GM21390 (cell line): ENCODE measurements at regions not wholly inside any gene's neighbourhood (a gene's known extent, or its start where the extent isn't known, plus 50 kb on each side); places are given as distances from the start of the nearest gene placed in this dataset.
A peak's percentile ranks its signal among the peaks of the same experiment; 100 is the strongest.

Source experiments
- ATAC-seq: cut with Tn5 transposase; IDR thresholded peaks from one replicate; pipeline ENCODE4 v1.9.1; 2021; ENCODE audit not compliant: unreplicated experiment

DNA sequence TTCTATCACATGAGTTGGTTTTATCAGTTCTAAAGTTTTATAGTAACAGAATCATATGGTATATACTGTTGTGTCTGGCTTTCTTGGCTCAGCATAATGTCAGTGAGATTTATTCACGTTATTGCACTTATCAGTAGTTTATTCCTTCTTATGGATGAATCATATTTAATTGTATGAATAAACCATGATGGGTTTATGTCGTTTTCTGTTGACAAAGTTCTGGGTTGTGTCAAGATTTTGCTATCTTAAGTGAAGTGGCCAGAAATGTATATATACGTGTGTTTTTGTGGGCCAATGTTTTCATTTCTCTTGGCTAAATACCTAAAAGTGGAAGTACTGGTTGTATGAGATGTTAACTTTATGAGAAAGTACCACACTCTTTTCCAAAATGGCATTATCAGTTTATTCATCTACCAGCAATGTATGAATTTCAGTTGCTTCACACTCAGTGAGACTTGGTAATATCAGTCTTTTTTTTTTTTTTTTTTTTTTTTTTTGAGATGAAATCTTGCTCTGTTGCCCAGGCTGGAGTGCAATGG lies 112.4 kb upstream of the DCBLD2 start:
- no peak for ATAC-seq

- no peak for ATAC-seq
These were observed 111.6 kb upstream of the DCBLD2 start for GRCh38 chr3:99013077-99013476.

DNA sequence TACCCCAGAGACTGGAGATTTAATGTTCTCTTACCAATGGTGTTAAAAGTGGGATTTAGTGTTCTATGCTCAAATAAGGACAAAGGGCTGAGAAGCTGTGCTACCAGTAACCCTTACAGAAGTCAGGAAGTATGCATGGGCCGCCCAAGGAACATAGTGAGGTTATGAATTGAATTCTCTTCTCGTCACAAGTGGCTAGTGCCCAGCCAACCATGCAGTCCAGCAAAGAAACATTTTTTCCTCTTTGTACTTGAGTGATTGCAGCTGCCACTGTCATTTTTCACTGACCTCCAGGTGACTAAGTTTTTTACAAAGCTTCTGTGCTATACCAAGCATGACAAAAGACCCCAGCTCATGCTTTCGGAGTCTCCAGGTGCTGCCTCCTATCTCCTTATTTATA lies 110.6 kb upstream of the DCBLD2 start:
- peak; percentile 94 for ATAC-seq

- no peak for ATAC-seq
These were observed 108.4 kb upstream of the DCBLD2 start for GRCh38 chr3:99009851-99010250.

DNA sequence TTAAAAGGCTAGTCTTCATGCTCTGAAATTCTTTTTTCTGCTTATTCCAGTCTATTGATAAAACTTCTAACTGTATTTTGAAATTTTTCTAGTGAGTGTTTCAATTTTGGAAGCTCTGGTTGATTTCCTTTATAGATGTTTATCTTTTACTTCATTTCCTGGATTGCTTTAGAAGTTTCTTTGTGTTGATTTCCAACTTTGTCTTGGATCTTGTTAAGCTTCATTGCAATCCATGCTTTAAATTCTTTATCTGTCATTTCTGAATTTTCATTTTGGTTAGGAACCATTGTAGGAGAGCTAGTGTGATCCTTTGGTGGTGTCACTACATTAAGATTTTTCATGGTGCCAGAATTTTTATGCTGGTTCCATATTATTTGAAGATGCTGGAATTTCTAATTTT lies 105.2 kb upstream of the DCBLD2 start:
- ATAC-seq, result no peak

DNA sequence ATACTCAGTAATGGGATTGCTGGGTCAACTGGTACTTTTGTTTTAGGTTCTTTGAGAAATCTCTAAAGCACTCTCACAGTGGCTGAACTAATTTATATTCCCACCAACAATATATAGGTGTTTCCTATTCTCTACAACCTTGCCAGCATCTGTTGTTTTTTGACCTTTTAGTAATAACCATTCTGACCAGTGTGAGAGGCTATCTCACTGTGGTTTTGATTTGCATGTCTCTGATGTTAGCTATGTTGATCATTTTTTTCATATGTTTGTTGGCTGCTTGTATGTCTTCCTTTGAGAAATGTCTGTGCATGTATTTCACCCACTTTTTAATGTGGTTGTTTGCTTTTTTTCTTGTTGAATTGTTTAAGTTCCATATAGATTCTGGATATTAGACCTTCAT lies 98.2 kb upstream of the DCBLD2 start:
- no peak for ATAC-seq

- no peak for ATAC-seq
These were observed 92.8 kb upstream of the DCBLD2 start for GRCh38 chr3:98994128-98994762.

DNA sequence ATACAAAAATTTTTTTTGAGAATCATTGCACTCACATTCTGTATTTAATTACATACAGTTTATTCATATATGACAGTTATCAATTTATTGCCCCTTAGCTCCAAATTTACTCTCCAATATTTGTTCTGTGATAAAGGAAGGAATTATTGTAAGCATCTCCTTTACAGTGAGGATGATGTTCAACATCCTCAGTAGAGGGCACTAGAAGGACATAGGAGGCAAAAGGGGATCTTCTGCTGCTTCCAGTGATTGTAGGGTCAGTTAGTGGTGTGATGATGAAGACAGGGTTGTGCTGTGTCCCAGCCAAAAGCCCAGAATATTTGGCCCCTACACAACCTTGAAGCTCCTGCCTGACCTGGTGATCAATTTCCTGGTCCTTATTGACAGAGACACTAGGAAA lies 89.9 kb upstream of the DCBLD2 start:
- no peak for ATAC-seq

GRCh38 chr3:98990657-98991056 lies 89.2 kb upstream of the DCBLD2 start:
- no peak for ATAC-seq

- no peak for ATAC-seq
These were observed 84.6 kb upstream of the DCBLD2 start for GRCh38 chr3:98986073-98986472.

GRCh38 chr3:98985431-98985830 lies 83.9 kb upstream of the DCBLD2 start:
- no peak for ATAC-seq

DNA sequence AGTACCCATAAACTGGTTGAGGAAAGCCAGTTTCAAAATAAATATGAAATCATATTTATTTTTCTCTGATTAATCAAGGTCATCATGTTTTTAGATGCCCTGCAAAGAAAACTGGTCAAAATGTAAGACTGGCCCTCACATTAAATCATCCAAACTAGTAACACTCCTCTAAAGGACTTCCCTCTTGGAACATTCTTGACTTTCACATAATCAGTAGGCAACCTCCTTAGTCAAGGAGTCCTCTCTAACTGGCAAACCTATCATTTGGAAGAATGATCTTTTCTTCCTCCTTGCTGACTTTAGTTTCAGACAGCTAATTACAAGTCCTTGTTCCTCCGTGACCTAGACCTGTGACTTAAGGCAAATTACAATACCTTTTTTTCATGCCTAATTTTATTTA lies 82.5 kb upstream of the DCBLD2 start:
- no peak for ATAC-seq

GRCh38 chr3:98982351-98982750 lies 80.9 kb upstream of the DCBLD2 start:
- no peak for ATAC-seq

DNA sequence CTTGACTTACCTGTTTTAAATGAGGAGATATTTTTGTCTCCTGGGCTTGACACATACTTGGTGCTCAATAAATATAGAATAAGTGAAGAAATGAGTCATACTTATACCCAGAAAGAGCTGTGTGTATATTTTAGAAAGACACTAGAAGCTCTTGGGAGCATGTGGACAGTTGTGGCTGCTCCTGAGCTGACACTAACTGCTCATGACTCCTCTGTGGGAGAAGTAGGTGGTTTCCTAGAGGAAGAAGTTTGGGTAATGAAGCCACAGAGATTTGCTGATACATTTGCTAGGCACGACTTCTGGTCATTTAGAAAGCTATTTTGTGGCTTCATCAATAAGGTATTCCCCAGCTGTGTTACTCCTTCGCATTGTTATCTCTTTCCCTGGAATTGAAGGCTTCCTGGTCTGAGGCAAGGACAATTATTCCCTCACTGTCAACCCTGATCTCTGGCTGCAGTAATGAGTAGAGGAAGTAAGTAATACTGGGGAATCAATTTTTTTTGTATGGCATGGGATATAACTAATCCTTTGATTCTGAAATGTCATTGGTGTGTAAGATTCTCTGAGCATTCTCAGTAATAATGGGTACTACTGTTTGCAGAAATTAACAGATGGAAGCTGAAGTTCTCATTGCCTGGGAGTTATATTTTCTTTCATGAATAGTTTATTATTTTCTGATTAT lies 79.6 kb upstream of the DCBLD2 start:
- peak; percentile 85 for ATAC-seq

DNA sequence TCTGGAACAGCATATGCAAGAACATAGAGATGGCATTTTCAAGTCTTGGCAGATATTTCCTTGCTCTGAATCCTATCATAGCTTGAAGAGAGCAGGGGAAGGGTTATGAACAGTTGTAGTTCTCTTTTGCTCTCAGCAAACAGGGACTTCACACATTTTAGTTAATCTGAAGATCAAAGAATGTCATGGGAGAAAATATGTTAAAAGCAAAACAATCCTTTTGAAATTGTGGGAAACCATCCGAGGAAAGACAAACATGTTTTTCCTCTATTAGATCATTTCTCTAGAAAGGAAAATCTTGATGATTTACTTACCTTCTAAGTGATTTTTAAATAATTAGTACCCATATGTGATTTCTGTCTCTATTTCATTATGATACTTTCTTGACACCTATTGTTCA lies 77.8 kb upstream of the DCBLD2 start:
- no peak for ATAC-seq

- no peak for ATAC-seq
These were observed 76.7 kb upstream of the DCBLD2 start for GRCh38 chr3:98978068-98978811.

DNA sequence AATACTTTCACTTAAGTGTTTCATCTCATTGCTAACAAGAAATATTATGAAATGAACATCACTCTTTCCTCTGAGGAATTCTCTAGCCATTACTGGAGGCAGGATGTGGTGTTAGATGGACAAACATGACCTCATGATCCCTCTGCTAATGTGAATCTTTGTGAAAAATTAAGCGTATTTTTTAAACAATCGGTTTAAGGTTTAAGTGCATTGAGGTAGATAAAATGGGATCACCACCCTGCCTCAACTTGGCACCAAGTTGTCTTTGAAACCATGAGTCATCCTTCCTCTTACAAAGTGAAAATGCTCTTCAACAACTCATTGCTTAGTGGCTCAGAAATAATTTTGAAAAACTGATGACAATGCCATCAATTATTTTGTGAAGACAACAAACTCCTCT lies 76.0 kb upstream of the DCBLD2 start:
- ATAC-seq, result no peak

DNA sequence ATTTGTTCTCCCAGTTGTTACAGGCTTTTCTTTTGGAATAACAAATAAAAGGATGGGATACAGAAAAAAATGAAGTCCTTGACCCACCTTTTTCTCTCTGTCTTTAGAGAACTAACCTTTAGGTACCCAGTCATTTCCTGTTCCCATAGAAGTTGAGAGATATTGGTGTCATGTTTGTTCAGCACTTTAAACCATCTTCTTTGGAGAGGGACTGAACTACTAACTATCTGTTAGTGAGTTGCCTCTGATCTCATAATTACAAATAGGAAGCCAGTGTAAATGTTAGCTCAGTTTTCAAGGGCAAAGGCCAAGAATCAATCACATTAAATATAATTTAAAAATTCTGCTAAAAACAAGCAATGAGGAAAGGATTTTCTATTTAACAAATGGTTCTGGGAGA lies 72.9 kb upstream of the DCBLD2 start:
- no peak for ATAC-seq

- no peak for ATAC-seq
These were observed 71.2 kb upstream of the DCBLD2 start for GRCh38 chr3:98972720-98973119.

DNA sequence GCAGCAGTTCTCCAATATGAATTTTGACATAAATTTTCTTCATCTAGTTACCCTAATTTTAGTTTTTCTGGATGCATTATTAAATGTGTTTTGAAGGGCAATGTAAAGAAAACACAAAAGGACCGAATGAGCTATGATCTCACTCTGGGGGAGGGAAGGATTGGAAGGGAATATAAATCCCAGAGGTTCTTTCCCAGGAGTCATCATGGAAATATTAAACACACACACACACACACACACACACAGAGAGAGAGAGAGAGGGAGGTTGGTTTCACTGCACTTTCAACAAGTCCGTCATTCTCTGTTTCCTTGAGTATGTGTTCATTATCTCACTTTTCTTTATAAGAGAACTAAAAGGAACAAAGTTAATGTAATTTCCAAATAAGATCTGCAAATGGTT lies 70.7 kb upstream of the DCBLD2 start:
- no peak for ATAC-seq

DNA sequence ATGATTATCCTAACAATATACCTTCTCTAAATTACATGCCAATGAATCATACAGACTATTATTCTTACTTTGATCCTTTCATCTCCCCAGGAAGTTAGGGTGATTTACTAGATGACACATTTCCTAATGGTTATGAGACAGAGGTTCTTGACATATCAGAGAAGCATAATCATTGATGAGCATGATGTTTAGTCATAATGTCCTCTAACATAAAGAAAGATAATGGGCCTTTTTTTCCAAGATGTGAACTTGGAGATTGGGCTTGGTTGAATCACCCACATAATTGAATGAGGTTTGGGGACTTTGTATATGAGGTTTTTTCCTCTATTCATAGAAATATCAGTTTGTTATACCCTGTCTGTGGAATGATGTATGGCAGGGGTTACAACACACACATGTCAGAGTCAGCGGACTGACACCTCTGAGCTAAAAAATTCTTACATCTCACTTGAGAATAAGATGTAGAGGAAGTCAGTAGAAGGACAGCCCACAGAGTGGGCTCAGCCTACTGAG lies 69.7 kb upstream of the DCBLD2 start:
- ATAC-seq, result no peak

GRCh38 chr3:98969295-98969694 lies 67.8 kb upstream of the DCBLD2 start:
- ATAC-seq, result no peak
